ENCODE measurements at regions not wholly inside any gene's neighbourhood (a gene's known extent, or its start where the extent isn't known, plus 50 kb on each side); places are given as distances from the start of the nearest gene placed in this dataset.

DNA sequence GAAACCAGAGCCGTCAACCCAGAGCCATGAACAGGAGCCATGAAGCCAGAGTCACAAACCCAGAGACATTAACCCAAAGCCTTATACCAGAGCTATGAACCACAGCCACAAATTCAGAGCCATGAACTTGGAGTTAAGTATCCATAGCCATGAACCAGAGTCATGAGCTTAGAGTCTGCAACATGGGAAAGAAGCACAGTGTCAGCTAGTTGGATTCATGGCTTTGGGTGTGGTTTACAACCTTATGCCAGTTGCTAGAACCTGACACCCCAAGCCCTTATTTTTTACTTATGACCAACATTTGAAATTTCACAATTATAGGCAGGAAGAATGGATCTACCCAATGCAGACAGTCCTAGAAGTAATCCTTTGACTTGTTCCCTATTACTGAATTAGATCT lies 128.9 kb upstream of the FAM78B start:
- Histone ChIP-seq H3K79me2 (ENCODE audit: insufficient read depth, low read length) (no peaks in the 10 kb centered on the region), H3K36me3 (ENCODE audit: control insufficient read depth in 1 of 2, insufficient read depth in 2 of 2, low read length in 2 of 2) (no peaks in the 10 kb centered on the region), H4K20me1 (ENCODE audit: insufficient read depth) (no peaks in the 10 kb centered on the region), H3K9me3 (ENCODE audit: control insufficient read depth in 1 of 2, insufficient read depth in 1 of 2, low read depth in 1 of 2, low read length in 2 of 2) (no peaks in the 10 kb centered on the region), H3K9me2 (ENCODE audit: insufficient read depth) (no peaks in the 10 kb centered on the region), H3K4me2 (ENCODE audit: low read length) (no peak overlapping the region), H3K27ac (ENCODE audit: low read depth, low read length) (no peak overlapping the region), H3K9ac (ENCODE audit: low read length) (no peak overlapping the region), H3K4me3 (replicated peaks in 1 of 2; ENCODE audit: low read depth in 1 of 2, low read length in 2 of 2) (no peak overlapping the region), H2AFZ (ENCODE audit: low read depth, low read length, poor library complexity, severe bottlenecking) (no peak overlapping the region), H3K4me1 (ENCODE audit: control insufficient read depth in 1 of 2, insufficient read depth in 2 of 2, low read length in 2 of 2) (no peaks in the 10 kb centered on the region), H3K27me3 (ENCODE audit: insufficient read depth, low read length) (peaks cover 25% of the 10 kb centered on the region)
- TF ChIP-seq ZFX (IDR thresholded peaks at IDR 0.05) (no peak), SP1 (IDR thresholded peaks at IDR 0.05; ENCODE audit: low read depth) (no peak)
- TF ChIP-seq, protein P1, sequence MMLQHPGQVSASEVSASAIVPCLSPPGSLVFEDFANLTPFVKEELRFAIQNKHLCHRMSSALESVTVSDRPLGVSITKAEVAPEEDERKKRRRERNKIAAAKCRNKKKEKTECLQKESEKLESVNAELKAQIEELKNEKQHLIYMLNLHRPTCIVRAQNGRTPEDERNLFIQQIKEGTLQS (IDR thresholded peaks at IDR 0.05): no peak
- TF ChIP-seq, protein P2, sequence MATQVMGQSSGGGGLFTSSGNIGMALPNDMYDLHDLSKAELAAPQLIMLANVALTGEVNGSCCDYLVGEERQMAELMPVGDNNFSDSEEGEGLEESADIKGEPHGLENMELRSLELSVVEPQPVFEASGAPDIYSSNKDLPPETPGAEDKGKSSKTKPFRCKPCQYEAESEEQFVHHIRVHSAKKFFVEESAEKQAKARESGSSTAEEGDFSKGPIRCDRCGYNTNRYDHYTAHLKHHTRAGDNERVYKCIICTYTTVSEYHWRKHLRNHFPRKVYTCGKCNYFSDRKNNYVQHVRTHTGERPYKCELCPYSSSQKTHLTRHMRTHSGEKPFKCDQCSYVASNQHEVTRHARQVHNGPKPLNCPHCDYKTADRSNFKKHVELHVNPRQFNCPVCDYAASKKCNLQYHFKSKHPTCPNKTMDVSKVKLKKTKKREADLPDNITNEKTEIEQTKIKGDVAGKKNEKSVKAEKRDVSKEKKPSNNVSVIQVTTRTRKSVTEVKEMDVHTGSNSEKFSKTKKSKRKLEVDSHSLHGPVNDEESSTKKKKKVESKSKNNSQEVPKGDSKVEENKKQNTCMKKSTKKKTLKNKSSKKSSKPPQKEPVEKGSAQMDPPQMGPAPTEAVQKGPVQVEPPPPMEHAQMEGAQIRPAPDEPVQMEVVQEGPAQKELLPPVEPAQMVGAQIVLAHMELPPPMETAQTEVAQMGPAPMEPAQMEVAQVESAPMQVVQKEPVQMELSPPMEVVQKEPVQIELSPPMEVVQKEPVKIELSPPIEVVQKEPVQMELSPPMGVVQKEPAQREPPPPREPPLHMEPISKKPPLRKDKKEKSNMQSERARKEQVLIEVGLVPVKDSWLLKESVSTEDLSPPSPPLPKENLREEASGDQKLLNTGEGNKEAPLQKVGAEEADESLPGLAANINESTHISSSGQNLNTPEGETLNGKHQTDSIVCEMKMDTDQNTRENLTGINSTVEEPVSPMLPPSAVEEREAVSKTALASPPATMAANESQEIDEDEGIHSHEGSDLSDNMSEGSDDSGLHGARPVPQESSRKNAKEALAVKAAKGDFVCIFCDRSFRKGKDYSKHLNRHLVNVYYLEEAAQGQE (IDR thresholded peaks at IDR 0.05; ENCODE audit: low read depth): no peak
- POLR2A ChIA-PET: no interaction called here
- no peak for ATAC-seq
- BruUV-seq (replicated peaks): no TSS peak
- intact Hi-C loops (cut with micrococcal nuclease): no loop called here
- RAD21 ChIA-PET (ENCODE audit: low non-redundant PET in 1 of 2, low total read pairs in 2 of 2, uncharacterized antibody in 2 of 2, unreplicated experiment in 2 of 2): no interaction called here
- CTCF ChIA-PET: no interaction called here
- no peak for DNase-seq (ENCODE audit: low read depth, low spot score)

GRCh38 chr1:166297993-166298392 lies 131.2 kb upstream of the FAM78B start:
- Histone ChIP-seq H3K36me3 (ENCODE audit: control insufficient read depth in 1 of 2, insufficient read depth in 2 of 2, low read length in 2 of 2) (no peaks in the 10 kb centered on the region), H3K4me3 (replicated peaks in 1 of 2; ENCODE audit: low read depth in 1 of 2, low read length in 2 of 2) (no peak overlapping the region), H3K79me2 (ENCODE audit: insufficient read depth, low read length) (no peaks in the 10 kb centered on the region), H3K9me3 (ENCODE audit: control insufficient read depth in 1 of 2, insufficient read depth in 1 of 2, low read depth in 1 of 2, low read length in 2 of 2) (no peaks in the 10 kb centered on the region), H3K9me2 (ENCODE audit: insufficient read depth) (no peaks in the 10 kb centered on the region), H3K9ac (ENCODE audit: low read length) (no peak overlapping the region), H3K27ac (ENCODE audit: low read depth, low read length) (no peak overlapping the region), H2AFZ (ENCODE audit: low read depth, low read length, poor library complexity, severe bottlenecking) (no peak overlapping the region), H4K20me1 (ENCODE audit: insufficient read depth) (no peaks in the 10 kb centered on the region), H3K4me1 (ENCODE audit: control insufficient read depth in 1 of 2, insufficient read depth in 2 of 2, low read length in 2 of 2) (no peaks in the 10 kb centered on the region), H3K4me2 (ENCODE audit: low read length) (no peak overlapping the region), H3K27me3 (ENCODE audit: insufficient read depth, low read length) (peaks cover 24% of the 10 kb centered on the region; the same call in 1 of the 2 replicates)
- RAD21 ChIA-PET (ENCODE audit: low non-redundant PET in 1 of 2, low total read pairs in 2 of 2, uncharacterized antibody in 2 of 2, unreplicated experiment in 2 of 2): no interaction called here
- CTCF ChIA-PET: no interaction called here
- DNase-seq (ENCODE audit: low read depth, low spot score): no peak
- no TSS peak for BruUV-seq (replicated peaks)
- ATAC-seq: no peak
- POLR2A ChIA-PET: no interaction called here
- intact Hi-C loops (cut with micrococcal nuclease): no loop called here
- TF ChIP-seq POLR2AphosphoS5 (IDR thresholded peaks at IDR 0.05; ENCODE audit: low read depth, low read length) (no peak), POLR2A (IDR thresholded peaks at IDR 0.05; ENCODE audit: borderline replicate concordance, extremely low read depth, insufficient read depth, insufficient read length) (no peak), ZFX (IDR thresholded peaks at IDR 0.05) (no peak), EZH2 (IDR thresholded peaks at IDR 0.05) (no peak), SIN3A (IDR thresholded peaks at IDR 0.05; ENCODE audit: low read depth) (no peak), CEBPB (IDR thresholded peaks at IDR 0.05; ENCODE audit: low read depth) (no peak), SP1 (IDR thresholded peaks at IDR 0.05; ENCODE audit: low read depth) (no peak)
- TF ChIP-seq, protein P2 (IDR thresholded peaks at IDR 0.05; ENCODE audit: low read depth): no peak
- TF ChIP-seq, protein P3, sequence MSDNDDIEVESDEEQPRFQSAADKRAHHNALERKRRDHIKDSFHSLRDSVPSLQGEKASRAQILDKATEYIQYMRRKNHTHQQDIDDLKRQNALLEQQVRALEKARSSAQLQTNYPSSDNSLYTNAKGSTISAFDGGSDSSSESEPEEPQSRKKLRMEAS (IDR thresholded peaks at IDR 0.05): no peak
- TF ChIP-seq, protein P4, sequence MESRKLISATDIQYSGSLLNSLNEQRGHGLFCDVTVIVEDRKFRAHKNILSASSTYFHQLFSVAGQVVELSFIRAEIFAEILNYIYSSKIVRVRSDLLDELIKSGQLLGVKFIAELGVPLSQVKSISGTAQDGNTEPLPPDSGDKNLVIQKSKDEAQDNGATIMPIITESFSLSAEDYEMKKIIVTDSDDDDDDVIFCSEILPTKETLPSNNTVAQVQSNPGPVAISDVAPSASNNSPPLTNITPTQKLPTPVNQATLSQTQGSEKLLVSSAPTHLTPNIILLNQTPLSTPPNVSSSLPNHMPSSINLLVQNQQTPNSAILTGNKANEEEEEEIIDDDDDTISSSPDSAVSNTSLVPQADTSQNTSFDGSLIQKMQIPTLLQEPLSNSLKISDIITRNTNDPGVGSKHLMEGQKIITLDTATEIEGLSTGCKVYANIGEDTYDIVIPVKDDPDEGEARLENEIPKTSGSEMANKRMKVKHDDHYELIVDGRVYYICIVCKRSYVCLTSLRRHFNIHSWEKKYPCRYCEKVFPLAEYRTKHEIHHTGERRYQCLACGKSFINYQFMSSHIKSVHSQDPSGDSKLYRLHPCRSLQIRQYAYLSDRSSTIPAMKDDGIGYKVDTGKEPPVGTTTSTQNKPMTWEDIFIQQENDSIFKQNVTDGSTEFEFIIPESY (IDR thresholded peaks at IDR 0.05; ENCODE audit: extremely low read depth, insufficient replicate concordance, low read length): no peak
